ENCODE measurements at regions not wholly inside any gene's neighbourhood (a gene's known extent, or its start where the extent isn't known, plus 50 kb on each side); places are given as distances from the start of the nearest gene placed in this dataset.

DNA sequence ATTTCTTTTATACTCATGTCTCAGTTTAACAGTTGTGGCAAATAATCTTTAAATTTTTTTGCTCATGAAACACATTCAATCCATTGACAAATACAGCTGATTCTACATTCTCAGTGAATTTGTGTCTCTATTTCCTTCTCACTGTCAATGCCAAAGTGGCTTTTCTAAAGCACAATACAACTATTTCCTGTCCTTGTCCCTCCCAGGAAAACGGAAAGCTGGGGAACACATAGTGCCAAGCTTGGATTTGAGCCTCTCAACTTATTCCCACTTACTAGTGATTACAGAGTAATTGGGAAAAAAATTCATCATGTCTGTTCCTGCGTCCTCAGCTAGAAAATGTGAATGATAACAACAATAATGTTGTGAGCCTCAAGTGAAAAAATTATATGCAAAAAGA is 899.7 kb upstream of the CDH2 start:
- Histone ChIP-seq H3K18ac (ENCODE audit: low read length) (no peak overlapping the region), H3K9me3 (ENCODE audit: insufficient read depth, low read depth, low read length) (no peaks in the 10 kb centered on the region), H3K4ac (ENCODE audit: low read depth, low read length) (no peak overlapping the region), H3K79me2 (ENCODE audit: control insufficient read depth, insufficient read depth, low read length, poor library complexity) (no peaks in the 10 kb centered on the region), H3K27ac (ENCODE audit: low read depth, low read length) (no peak overlapping the region), H3K36me3 (ENCODE audit: control insufficient read depth in 1 of 2, insufficient read depth in 2 of 2, low read length in 2 of 2) (no peaks in the 10 kb centered on the region), H2AFZ (ENCODE audit: insufficient read depth, low read length, poor library complexity) (no peak overlapping the region), H3K79me1 (ENCODE audit: low read length) (no peaks in the 10 kb centered on the region), H3K4me1 (ENCODE audit: control insufficient read depth in 1 of 2, insufficient read depth in 2 of 2, low read length in 2 of 2) (no peaks in the 10 kb centered on the region), H4K91ac (ENCODE audit: low read depth, low read length) (no peak overlapping the region), H3K9ac (ENCODE audit: low read length) (no peak overlapping the region), H3K23ac (ENCODE audit: low read length) (no peak overlapping the region), H2BK12ac (ENCODE audit: low read length) (no peak overlapping the region), H2BK120ac (ENCODE audit: insufficient read depth, low read length, poor library complexity) (no peak overlapping the region), H3K27me3 (ENCODE audit: insufficient read depth, low read length) (no peaks in the 10 kb centered on the region), H4K12ac (ENCODE audit: low read depth, low read length) (no peak overlapping the region), H4K8ac (ENCODE audit: low read depth, low read length) (no peak overlapping the region), H3K14ac (ENCODE audit: low read length) (no peak overlapping the region), H3K4me3 (ENCODE audit: low read depth, low read length) (no peak overlapping the region), H2BK5ac (ENCODE audit: low read depth, low read length, poor library complexity) (no peak overlapping the region), H3K4me2 (ENCODE audit: low read length) (no peak overlapping the region), H2AK5ac (ENCODE audit: low read length) (no peak overlapping the region)
- WGBS (ENCODE audit: extremely low coverage, insufficient coverage, insufficient read length) = no CpG with 5 or more reads among the region's 2 CpGs
- no peak for DNase-seq

DNA sequence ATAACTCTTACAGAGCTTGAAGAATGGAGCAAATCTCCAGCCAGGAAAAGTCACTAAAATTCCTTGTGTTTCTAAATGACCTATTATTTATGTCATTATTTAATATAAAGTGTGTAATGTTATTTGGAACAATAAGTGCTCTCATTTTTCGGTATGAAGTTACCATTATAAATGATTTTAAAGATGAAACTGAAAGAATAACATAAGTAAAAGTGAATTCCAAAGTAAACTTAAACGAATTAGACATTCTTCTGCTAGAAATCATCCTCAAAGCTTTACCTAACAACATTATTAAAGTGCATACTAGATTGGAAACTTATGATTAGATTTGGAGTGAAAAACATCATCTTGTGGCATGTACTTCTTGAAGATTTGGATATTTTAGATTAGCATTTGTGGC is 897.2 kb upstream of the CDH2 start:
- H3K4ac ChIP-seq (ENCODE audit: low read depth, low read length) = no peak overlapping the region
- H2BK5ac ChIP-seq (ENCODE audit: low read depth, low read length, poor library complexity) = no peak overlapping the region
- no peak overlapping the region for H3K14ac ChIP-seq (ENCODE audit: low read length)
- no peak overlapping the region for H2BK120ac ChIP-seq (ENCODE audit: insufficient read depth, low read length, poor library complexity)
- H3K9me3 ChIP-seq (ENCODE audit: insufficient read depth, low read depth, low read length) = no peaks in the 10 kb centered on the region
- H4K91ac ChIP-seq (ENCODE audit: low read depth, low read length) = no peak overlapping the region
- no peak overlapping the region for H3K18ac ChIP-seq (ENCODE audit: low read length)
- H3K79me2 ChIP-seq (ENCODE audit: control insufficient read depth, insufficient read depth, low read length, poor library complexity) = no peaks in the 10 kb centered on the region
- H3K9ac ChIP-seq (ENCODE audit: low read length) = no peak overlapping the region
- H2BK12ac ChIP-seq (ENCODE audit: low read length) = no peak overlapping the region
- no peak overlapping the region for H2AFZ ChIP-seq (ENCODE audit: insufficient read depth, low read length, poor library complexity)
- H3K36me3 ChIP-seq (ENCODE audit: control insufficient read depth in 1 of 2, insufficient read depth in 2 of 2, low read length in 2 of 2) = no peaks in the 10 kb centered on the region
- DNase-seq = no peak
- H3K79me1 ChIP-seq (ENCODE audit: low read length) = no peaks in the 10 kb centered on the region
- no peaks in the 10 kb centered on the region for H3K4me1 ChIP-seq (ENCODE audit: control insufficient read depth in 1 of 2, insufficient read depth in 2 of 2, low read length in 2 of 2)
- no peak overlapping the region for H4K12ac ChIP-seq (ENCODE audit: low read depth, low read length)
- H3K27me3 ChIP-seq (ENCODE audit: insufficient read depth, low read length) = no peaks in the 10 kb centered on the region
- no peak overlapping the region for H3K4me2 ChIP-seq (ENCODE audit: low read length)
- no peak overlapping the region for H4K8ac ChIP-seq (ENCODE audit: low read depth, low read length)
- WGBS (ENCODE audit: extremely low coverage, insufficient coverage, insufficient read length) = no CpG with 5 or more reads among the region's 2 CpGs
- H3K27ac ChIP-seq (ENCODE audit: low read depth, low read length) = no peak overlapping the region
- no peak overlapping the region for H3K23ac ChIP-seq (ENCODE audit: low read length)
- H2AK5ac ChIP-seq (ENCODE audit: low read length) = no peak overlapping the region
- H3K4me3 ChIP-seq (ENCODE audit: low read depth, low read length) = no peak overlapping the region

GRCh38 chr18:29071869-29072268 is 894.9 kb upstream of the CDH2 start:
- no CpG with 5 or more reads among the region's 2 CpGs for WGBS (ENCODE audit: extremely low coverage, insufficient coverage, insufficient read length)
- no peaks in the 10 kb centered on the region for H3K79me2 ChIP-seq (ENCODE audit: control insufficient read depth, insufficient read depth, low read length, poor library complexity)

GRCh38 chr18:29063346-29063745 is 886.4 kb upstream of the CDH2 start:
- H4K8ac ChIP-seq (ENCODE audit: low read depth, low read length) = no peak overlapping the region
- H4K91ac ChIP-seq (ENCODE audit: low read depth, low read length) = no peak overlapping the region
- no peaks in the 10 kb centered on the region for H3K79me1 ChIP-seq (ENCODE audit: low read length)
- H4K12ac ChIP-seq (ENCODE audit: low read depth, low read length) = no peak overlapping the region
- H2BK12ac ChIP-seq (ENCODE audit: low read length) = no peak overlapping the region
- H2AK5ac ChIP-seq (ENCODE audit: low read length) = no peak overlapping the region
- WGBS (ENCODE audit: extremely low coverage, insufficient coverage, insufficient read length) = no CpG with 5 or more reads among the region's 2 CpGs
- no peak overlapping the region for H3K18ac ChIP-seq (ENCODE audit: low read length)
- H3K9ac ChIP-seq (ENCODE audit: low read length) = no peak overlapping the region
- H2BK5ac ChIP-seq (ENCODE audit: low read depth, low read length, poor library complexity) = no peak overlapping the region
- H3K4ac ChIP-seq (ENCODE audit: low read depth, low read length) = no peak overlapping the region
- no peaks in the 10 kb centered on the region for H3K79me2 ChIP-seq (ENCODE audit: control insufficient read depth, insufficient read depth, low read length, poor library complexity)
- H2BK120ac ChIP-seq (ENCODE audit: insufficient read depth, low read length, poor library complexity) = no peak overlapping the region
- H3K27ac ChIP-seq (ENCODE audit: low read depth, low read length) = no peak overlapping the region
- H2AFZ ChIP-seq (ENCODE audit: insufficient read depth, low read length, poor library complexity) = no peak overlapping the region
- H3K4me3 ChIP-seq (ENCODE audit: low read depth, low read length) = no peak overlapping the region
- no peaks in the 10 kb centered on the region for H3K9me3 ChIP-seq (ENCODE audit: insufficient read depth, low read depth, low read length)
- H3K4me2 ChIP-seq (ENCODE audit: low read length) = no peak overlapping the region
- H3K14ac ChIP-seq (ENCODE audit: low read length) = no peak overlapping the region
- H3K4me1 ChIP-seq (ENCODE audit: control insufficient read depth in 1 of 2, insufficient read depth in 2 of 2, low read length in 2 of 2) = no peaks in the 10 kb centered on the region
- H3K23ac ChIP-seq (ENCODE audit: low read length) = no peak overlapping the region
- no peaks in the 10 kb centered on the region for H3K27me3 ChIP-seq (ENCODE audit: insufficient read depth, low read length)
- no peak for DNase-seq
- no peaks in the 10 kb centered on the region for H3K36me3 ChIP-seq (ENCODE audit: control insufficient read depth in 1 of 2, insufficient read depth in 2 of 2, low read length in 2 of 2)

More at GRCh38 chr18:29071869-29072268, 894.9 kb upstream of the CDH2 start:
- no peak overlapping the region for H4K12ac ChIP-seq (ENCODE audit: low read depth, low read length)
- H4K8ac ChIP-seq (ENCODE audit: low read depth, low read length) = no peak overlapping the region
- no peak overlapping the region for H2BK12ac ChIP-seq (ENCODE audit: low read length)
- H2BK120ac ChIP-seq (ENCODE audit: insufficient read depth, low read length, poor library complexity) = no peak overlapping the region
- no peak overlapping the region for H3K27ac ChIP-seq (ENCODE audit: low read depth, low read length)
- H3K4ac ChIP-seq (ENCODE audit: low read depth, low read length) = no peak overlapping the region
- no peaks in the 10 kb centered on the region for H3K79me1 ChIP-seq (ENCODE audit: low read length)
- no peak overlapping the region for H3K4me3 ChIP-seq (ENCODE audit: low read depth, low read length)
- H3K18ac ChIP-seq (ENCODE audit: low read length) = no peak overlapping the region
- no peak overlapping the region for H4K91ac ChIP-seq (ENCODE audit: low read depth, low read length)
- no peak overlapping the region for H3K4me2 ChIP-seq (ENCODE audit: low read length)
- no peak overlapping the region for H3K14ac ChIP-seq (ENCODE audit: low read length)
- H2BK5ac ChIP-seq (ENCODE audit: low read depth, low read length, poor library complexity) = no peak overlapping the region
- no peak overlapping the region for H3K9ac ChIP-seq (ENCODE audit: low read length)
- no peak for DNase-seq
- H3K4me1 ChIP-seq (ENCODE audit: control insufficient read depth in 1 of 2, insufficient read depth in 2 of 2, low read length in 2 of 2) = no peaks in the 10 kb centered on the region
- H3K27me3 ChIP-seq (ENCODE audit: insufficient read depth, low read length) = no peaks in the 10 kb centered on the region
- H2AFZ ChIP-seq (ENCODE audit: insufficient read depth, low read length, poor library complexity) = no peak overlapping the region
- no peak overlapping the region for H3K23ac ChIP-seq (ENCODE audit: low read length)
- H3K36me3 ChIP-seq (ENCODE audit: control insufficient read depth in 1 of 2, insufficient read depth in 2 of 2, low read length in 2 of 2) = no peaks in the 10 kb centered on the region
- H2AK5ac ChIP-seq (ENCODE audit: low read length) = no peak overlapping the region
- H3K9me3 ChIP-seq (ENCODE audit: insufficient read depth, low read depth, low read length) = no peaks in the 10 kb centered on the region
